HG03196 (cell line): ENCODE measurements at regions not wholly inside any gene's neighbourhood (a gene's known extent, or its start where the extent isn't known, plus 50 kb on each side); places are given as distances from the start of the nearest gene placed in this dataset.

Experiments used
- ATAC-seq: cut with Tn5 transposase; IDR thresholded peaks from one replicate; pipeline ENCODE4 v1.9.1; 2021; ENCODE audit not compliant: unreplicated experiment

- no peak for ATAC-seq
Observed at GRCh38 chr20:50242548-50242862, 51.9 kb downstream of the CEBPB start.

- ATAC-seq, result no peak
Observed at GRCh38 chr20:50242863-50243609, 52.4 kb downstream of the CEBPB start.

GRCh38 chr20:50243610-50244351 is 53.2 kb downstream of the CEBPB start:
- no peak for ATAC-seq

- no peak for ATAC-seq
Observed at GRCh38 chr20:50244352-50245149, 53.9 kb downstream of the CEBPB start.

GRCh38 chr20:50245498-50246366 is 55.1 kb downstream of the CEBPB start:
- no peak for ATAC-seq

GRCh38 chr20:50246367-50247195 is 56.0 kb downstream of the CEBPB start:
- ATAC-seq, result no peak

GRCh38 chr20:50247196-50248094 is 56.8 kb downstream of the CEBPB start:
- no peak for ATAC-seq

- ATAC-seq, result no peak
Observed at GRCh38 chr20:50248104-50248641, 57.5 kb downstream of the CEBPB start.

- ATAC-seq, result no peak
Observed at GRCh38 chr20:50249447-50250388, 59.1 kb downstream of the CEBPB start.

GRCh38 chr20:50250679-50251382 is 60.2 kb downstream of the CEBPB start:
- ATAC-seq, result no peak

- no peak for ATAC-seq
Observed at GRCh38 chr20:50251383-50251748, 60.7 kb downstream of the CEBPB start.

- ATAC-seq, result no peak
Observed at GRCh38 chr20:50251992-50252511, 61.4 kb downstream of the CEBPB start.

- no peak for ATAC-seq
Observed at GRCh38 chr20:50252701-50253100, 62.1 kb downstream of the CEBPB start.

- ATAC-seq, result no peak
Observed at GRCh38 chr20:50253101-50253500, 62.5 kb downstream of the CEBPB start.

- no peak for ATAC-seq
Observed at GRCh38 chr20:50254466-50255079, 63.9 kb downstream of the CEBPB start.

GRCh38 chr20:50256577-50256976 is 65.9 kb downstream of the CEBPB start:
- ATAC-seq, result no peak
